T-helper 1 cell treated with Interleukin-12 subunit alpha and Interleukin-12 subunit beta and Interleukin-4 antibody, amounts not matched to agents 30 ng/mL and 1 ng/mL, for 36 hours (primary cell): ENCODE measurements at regions not wholly inside any gene's neighbourhood (a gene's known extent, or its start where the extent isn't known, plus 50 kb on each side); places are given as distances from the start of the nearest gene placed in this dataset.

Experiments
- intact Hi-C: fragments of 100-400 bp; cut with micrococcal nuclease; formaldehyde crosslinking; loops from one replicate; pipeline ENCODE4 v1.15.1; 2024

DNA sequence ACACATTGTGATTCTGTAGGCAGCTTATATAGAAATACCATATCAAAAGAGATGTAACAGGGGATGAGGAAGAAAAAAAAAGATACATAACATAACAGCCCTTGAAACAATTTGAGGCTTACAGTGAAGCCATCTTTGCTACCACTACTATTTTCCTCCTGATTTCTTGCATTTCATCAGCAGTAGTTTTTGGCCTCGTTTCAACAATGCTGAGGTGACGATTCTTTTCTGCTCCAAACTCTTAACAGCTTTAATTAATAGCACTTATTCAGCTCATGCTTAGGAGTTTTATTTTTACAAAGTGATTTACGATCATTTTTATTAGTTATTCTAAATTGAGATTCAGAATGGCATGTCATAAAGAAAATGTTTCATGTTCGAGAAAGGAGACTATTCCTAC is 163.2 kb downstream of the DCK start:
- intact Hi-C loops = no loop called here

DNA sequence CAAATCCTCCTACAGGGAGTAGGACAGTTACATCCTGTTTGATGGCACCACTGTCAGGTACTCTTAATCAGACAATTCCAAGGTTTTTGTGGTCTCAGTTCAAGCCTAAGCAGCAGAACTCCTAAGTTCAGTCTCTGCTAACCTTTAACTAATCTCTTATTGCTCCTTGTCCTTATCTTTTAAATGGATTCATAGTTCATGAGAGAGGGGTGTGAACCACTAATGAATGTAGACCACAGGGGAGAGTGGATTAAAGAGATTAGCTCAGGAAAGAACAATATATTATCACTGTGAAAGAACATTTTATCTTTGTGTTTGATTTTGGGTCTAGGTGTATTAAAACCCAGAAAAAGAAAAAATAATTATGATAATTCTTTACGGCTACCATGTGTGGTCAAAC is 168.9 kb downstream of the DCK start:
- intact Hi-C loops = no loop called here

DNA sequence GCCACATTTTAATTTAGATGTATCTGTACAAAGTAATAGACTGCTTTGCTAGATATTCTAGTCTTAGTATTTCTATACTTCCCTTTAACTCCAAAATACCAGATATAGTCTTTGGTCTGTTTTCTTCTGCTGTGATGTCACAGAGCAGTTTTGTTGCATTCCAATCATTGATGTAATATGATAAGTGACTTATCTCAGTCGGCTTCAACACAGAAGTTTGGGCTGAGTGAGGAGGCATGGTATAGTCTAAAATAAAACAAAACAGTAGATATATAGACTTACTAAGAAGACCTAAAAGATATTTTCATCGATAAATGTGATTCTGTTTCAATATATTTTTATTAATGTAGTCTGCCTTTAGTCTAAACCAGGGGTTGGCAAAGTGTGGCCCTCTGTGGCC is 169.9 kb downstream of the DCK start:
- intact Hi-C loops = no loop called here

DNA sequence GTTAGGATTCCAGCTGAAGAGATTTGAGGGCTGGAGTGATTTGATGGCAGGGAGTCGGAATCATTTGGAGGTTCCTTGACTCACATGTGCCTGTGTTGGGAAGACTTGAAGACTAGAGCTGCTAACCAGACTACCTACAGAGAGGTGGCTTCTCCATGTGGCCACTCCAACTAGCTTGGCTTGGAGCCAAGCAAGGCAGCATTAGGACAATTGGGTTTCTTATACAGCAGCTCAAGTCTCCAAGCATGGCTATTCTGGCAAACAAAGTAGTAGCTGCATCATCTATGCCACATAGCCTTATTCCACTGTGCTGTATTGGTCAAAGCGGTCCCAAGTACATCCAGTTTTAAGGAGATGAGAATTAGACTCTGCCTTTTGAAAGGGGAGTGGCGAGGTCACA is 171.7 kb upstream of the SLC4A4 start:
- intact Hi-C loops = no loop called here

DNA sequence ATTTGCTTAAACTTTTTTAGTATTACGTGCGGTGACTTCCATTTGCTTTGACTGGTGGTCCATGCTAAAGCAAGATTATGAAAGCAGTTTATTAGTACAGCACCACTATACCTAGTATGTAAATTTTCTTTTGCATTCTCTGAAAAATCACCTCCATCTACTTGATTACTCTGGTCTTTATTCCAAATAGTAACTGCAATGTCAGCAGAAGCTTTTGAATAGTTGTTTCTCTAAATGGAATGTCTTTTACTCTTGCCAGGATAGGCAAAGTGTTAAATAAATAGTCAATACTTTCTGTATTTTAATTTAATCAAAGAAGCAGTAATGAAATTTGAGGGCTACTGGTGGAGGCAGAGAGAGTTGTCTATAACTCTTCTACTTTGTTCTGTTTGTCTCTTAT is 167.2 kb upstream of the SLC4A4 start:
- intact Hi-C loops = no loop called here

DNA sequence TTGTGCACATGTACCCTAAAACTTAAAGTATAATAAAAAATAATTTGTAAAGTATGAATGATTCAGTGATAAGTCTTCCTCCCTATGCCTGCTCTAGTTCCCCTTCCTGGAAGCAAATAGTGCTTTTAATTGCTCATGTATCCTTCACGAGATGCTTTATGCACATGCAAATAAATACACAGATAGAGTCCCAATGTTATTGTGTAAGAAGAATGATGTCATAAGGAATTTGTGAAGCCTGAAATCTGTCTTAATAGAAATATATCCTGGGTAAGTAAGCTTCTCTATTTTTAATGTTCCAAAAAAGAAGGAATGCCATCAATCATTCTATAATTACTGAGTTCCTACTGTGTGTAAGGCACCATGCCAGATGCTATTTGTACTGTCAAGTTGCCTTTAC is 157.5 kb upstream of the SLC4A4 start:
- intact Hi-C loops = loop anchor here (10.0 kb wide), 1 partner anchor 187 kb away; the partner anchor contains the start of gene DCK

DNA sequence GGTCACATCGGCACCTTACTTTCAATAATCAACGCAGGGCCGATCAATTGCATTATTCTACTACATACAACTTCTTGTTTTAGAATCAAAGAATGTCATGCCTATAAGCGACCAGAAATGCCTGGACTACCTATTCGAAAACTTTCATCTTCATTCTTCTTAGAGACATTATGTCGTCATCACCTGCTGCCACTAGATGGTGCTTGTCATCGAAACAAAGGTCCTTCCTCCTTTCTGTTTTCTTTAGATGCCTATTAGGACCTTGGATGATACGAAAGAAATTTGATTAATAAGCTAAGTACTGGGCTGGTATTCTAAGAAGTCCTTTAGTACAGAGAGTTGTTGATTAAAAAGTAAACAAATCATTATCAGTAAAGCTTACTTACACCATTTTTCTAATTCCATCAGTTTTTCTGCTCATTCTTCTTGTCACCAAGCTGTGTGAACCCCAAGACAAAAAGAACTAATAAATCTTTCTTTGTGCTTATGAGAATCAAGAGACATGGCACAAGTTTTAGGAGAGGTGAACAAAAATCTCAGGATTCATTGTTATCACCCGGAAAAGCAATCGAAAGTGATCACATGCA is 154.5 kb upstream of the SLC4A4 start:
- intact Hi-C loops = loop anchor here (1.0 to 10.0 kb wide), 4 partner anchors 189 to 581 kb away; partner anchors contain the start of gene DCK

DNA sequence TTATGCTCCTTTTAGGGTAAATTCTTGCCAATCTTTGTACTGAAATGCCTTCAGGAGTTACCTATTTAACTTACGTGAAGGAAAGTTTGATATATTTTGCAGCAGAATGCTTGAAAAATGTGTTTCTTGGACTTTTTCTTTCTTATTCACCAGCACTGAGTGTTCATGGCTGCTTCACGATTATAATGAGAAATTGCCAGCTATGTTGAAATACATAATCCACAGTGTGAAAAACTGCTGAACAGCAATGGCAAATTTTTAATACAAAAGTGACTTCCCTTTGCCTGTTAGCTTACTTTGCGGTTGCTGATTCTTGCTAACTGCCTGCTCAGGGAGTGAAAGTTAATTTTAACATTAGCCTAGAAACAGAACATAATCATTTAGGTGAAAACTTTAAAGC is 153.8 kb upstream of the SLC4A4 start:
- intact Hi-C loops = loop anchor here (2.0 to 10.0 kb wide), 5 partner anchors 190 to 582 kb away; partner anchors contain the start of genes DCK and GRSF1

DNA sequence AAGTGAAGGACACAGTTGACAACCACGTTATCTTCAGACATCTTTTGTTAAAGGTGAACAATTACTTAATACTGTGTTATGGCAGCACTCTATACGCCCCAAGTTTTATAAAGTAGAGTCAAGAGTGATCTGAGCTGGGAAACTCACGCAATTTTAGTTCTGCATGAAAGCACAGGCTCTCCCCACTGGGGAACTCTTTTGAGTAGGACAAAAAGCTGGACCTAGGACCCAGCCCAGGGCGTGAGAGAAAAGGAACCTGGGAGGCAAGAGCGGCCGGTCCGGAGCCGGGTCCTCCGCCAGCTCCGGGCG is 152.6 kb upstream of the SLC4A4 start:
- intact Hi-C loops = loop anchor here (5.0 to 10.0 kb wide), 3 partner anchors 191 to 366 kb away; partner anchors contain the start of genes DCK and GRSF1

DNA sequence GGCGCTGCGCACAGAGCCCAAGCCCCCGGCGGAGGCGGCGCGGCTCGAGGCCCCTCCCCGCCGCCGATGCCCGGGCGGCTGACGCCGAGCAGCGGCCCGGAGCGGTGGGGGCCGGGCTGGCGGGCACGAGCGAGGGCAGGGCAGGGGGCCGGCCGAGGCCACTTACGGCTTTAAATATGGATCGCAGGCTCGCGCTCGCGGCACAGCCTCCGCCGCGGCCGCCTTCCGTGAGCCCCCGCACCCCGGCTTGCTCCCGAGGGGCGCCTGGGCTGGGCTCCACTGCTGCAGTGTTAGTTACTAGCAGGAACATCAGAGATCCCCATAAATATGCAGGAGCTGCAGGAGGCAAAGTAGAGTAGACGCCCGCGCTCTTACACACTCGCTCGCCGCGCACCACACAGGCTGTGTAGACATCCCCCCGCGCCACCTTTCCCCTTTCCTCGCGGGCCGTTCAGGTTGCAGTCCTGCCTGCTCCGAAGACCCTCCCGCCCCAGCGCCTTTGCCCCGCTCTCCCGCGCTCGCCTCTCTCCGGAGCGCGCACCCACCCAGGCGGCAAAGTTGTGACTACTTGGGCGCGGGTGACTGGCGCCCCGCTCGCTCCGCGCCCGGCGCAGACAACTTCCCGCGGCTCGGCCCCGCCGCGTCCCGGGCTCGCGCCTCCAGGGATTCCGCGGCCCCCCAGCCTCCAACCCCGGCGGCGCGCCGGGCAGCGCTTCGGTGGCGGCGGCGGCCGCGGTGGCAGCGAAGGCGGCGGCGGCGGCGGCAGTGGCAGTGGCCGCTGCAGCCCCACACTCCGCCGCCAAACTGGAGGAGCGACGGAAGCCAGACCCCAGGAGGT is 152.0 kb upstream of the SLC4A4 start:
- intact Hi-C loops = loop anchor here (5.0 to 10.0 kb wide), 3 partner anchors 192 to 366 kb away; partner anchors contain the start of genes DCK and GRSF1

DNA sequence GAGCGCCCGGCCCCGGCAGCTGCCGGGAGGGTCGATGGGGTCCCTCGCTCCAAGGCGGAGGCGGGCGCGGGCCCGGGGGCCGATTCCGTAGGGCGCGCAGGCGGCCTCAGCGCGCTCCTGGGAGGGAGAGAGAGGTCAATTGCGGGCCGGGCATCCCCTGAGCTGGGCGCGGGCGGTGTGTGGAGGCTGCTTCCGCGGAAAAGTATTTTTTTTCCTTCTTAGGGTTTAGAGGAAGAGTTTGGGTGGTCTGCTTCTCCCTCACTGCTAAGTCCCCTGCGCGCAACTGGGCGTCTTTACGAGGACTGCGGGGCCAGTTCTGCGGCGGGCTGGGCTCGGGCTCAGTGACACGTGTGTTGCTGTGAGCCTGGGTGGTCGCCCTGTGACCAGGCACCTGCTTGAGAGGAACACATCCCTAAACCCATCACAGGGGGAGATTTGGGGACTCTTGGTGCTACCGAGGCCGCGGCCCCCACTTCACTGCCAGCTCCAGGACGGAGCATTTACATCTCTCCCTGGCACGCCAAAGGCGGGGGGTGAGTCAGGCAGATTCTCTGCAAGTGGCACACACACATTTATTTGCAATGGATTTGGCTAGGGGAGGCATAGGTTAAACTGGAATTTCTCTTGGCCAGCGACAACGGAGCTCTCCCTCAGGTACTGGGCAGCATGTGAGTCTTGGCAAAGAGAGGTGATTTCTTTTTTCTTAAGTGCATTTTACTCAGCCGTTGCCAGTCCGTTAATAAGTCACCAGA is 151.2 kb upstream of the SLC4A4 start:
- intact Hi-C loops = loop anchor here (5.0 to 10.0 kb wide), 3 partner anchors 193 to 365 kb away; partner anchors contain the start of genes DCK and GRSF1

DNA sequence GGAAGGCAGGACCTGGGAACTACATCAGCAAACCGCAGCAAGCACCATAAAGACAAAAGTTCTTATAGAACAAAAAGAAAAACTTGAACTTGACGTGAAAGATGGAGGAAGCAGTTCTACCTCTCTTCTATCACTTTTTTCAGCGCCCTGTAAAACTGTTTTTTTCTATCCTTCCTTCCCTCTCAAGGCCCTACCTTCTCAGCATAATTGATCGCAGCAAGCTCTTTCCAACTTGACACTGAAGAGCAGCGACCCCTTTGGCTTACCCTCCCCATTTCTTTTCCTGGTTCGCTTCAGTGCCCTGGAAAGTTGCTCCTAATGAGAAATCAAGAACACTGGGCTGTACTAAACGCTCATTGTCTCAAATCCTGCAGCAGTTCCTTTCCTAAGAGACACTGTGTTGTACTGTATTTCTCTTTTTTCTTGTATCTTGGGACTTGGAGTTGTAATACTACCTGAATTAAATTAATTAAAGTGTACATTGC is 150.6 kb upstream of the SLC4A4 start:
- intact Hi-C loops = loop anchor here (5.0 to 10.0 kb wide), 3 partner anchors 193 to 364 kb away; partner anchors contain the start of genes DCK and GRSF1

DNA sequence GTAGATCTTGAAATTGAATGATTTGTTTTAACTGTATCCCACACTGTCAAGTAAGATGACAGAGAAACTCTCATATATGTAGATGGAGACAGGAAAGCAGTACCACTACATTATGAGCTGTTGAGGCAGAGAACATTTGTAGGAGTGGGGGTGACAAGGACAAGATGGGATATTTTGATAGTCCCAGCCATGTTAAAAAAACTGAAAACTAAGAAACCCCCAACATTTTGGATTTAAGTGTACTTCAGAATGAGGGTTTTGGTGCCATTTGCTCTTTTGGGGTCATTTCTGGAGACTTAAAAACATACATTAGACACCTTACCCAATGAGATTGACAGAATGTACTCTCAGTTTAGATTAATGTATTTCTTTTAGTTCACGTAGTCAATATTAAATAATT is 149.9 kb upstream of the SLC4A4 start:
- intact Hi-C loops = loop anchor here (5.0 to 10.0 kb wide), 3 partner anchors 194 to 363 kb away; partner anchors contain the start of genes DCK and GRSF1

DNA sequence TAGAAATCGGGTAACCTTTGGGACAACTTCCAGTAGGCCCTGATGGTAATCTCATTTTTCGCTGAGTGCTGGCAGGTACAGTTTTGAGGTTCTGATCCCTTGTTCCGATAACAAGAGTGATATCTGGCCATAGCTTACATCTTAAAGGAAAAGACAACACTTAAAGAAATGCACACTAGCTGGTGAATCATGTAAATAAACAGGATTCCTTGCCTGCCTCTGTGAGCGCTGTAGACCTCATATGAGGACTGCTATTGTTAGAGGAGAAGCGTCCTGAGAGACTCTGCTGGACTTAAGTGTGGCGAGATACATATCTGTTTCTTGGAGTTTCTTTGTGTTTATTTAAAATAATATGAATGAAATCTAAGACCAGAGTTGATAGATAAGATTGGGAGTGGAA is 149.3 kb upstream of the SLC4A4 start:
- intact Hi-C loops = loop anchor here (5.0 to 10.0 kb wide), 3 partner anchors 195 to 363 kb away; partner anchors contain the start of genes DCK and GRSF1

DNA sequence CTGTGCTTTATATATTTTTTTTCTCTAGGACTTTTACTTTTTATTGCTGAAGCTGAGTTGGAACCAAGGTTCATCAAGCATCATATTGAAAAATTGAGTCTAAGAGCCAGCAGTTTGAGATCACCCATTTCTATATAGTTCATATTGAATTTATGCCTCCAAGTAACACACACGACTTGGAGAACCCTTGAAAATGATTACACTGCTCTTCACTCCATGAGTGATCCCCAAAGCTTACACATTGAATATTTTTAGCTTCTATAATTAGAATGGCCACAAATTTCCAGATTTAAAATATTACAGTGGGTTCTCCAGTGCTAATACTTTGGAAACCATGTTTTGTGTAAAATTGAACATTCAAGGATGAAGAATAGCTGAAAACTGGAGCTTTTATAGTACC is 144.4 kb upstream of the SLC4A4 start:
- intact Hi-C loops = no loop called here

DNA sequence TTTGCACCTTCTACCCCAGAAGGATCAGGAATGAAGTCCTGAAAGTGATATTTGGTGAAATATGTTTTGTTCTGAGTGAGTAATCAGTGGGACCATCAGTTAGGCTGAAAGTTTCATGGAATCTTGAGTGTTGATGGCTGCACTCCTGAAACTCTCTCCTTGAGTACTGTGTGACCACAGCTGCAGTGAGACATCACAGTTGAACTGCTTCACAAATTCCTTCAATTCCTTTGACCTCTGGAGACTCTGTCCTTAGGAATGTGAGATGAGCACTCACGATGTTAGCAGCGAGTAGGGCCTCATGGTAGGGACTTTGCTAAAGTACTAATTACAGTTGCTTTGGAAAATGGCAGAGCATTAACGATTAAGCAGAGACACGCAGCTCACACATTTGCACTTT is 142.9 kb upstream of the SLC4A4 start:
- intact Hi-C loops = no loop called here

DNA sequence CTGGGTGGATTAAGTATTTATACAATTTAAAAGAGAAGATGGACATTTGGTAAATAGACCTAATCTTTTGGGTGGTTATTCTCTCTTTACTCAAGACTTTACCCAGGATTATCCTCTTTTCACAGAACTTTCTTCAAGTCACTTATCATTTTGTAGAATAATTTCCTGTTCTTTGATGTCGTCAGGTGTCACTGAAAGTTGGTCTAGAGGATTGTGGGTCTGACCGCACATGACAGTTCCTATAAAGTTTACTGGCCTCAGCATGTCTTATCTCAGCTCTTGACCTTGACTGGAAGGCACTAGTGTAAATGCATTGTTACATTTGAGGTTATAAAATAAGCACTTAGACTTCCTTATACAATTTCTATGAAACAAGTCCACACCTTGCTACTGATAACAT is 139.9 kb upstream of the SLC4A4 start:
- intact Hi-C loops = no loop called here

DNA sequence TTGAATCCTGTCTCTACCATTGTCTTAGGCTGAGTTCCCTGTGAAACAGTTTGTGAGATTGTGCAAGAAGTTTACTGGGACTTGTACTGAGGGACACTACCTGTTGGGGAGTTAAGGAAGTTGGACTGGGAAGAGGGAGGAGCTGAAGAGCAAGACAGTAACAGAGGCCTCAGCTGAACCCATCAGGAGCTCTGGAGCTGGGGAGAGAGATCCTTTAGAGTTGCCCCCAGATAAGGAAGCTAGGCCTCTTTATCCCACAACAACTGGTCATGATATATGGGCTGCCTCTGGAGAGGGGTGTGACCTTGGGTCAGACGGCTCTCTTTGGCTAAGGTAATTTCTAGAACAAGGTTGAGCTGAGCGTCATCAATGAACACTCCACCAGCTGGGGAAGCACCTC is 137.8 kb upstream of the SLC4A4 start:
- intact Hi-C loops = no loop called here

DNA sequence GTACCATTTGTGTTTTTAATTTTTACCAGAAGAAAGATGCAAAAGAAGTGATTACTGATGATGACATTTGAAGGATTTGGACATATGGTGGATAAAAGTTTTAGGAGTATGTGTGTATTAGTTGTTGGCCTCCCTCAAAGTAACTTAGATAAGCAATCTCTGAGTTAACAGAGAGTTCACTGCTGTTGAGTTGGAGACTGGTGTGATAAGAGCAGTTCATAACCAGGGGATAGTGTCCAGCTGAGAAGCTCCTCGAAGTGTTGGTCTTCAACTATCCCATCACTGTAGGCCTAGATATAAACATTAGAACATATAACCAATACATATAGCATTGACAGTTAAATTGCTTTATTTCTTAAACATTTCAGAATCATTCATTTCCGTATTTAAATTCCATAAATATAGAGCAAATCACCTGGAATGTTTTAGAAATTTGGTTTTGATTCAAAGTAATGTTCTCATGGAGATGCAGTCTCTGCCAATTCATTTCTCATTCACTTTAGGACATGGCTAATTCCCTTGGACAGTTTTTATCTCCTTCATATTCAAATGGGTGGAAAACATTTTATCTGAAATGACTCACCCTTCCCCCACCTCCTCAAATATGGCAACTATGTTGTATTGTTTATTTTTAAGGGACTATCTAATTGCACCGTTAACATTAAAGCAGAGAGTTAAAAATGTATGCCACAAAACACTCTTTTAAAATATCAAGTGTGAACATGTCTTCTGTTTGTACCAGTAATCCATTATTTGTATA is 136.8 kb upstream of the SLC4A4 start:
- intact Hi-C loops = no loop called here

DNA sequence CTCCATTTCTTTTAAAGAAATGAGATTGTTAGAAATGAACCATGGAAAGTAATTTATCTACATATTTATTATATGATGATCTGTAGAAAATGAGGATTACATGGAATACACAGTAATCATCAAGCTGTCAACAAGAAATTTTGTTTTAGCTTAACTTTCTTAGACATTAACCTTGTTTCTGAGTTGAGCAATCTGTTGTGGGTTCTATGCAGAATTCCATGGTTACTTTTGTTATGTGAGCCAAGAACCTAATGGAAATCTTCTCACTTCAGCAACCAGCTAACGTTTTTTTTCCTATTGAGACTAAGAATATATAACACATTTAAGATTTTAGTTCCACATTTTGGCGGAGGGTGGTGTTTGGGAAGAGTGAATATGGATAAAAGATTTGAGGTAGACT is 136.1 kb upstream of the SLC4A4 start:
- intact Hi-C loops = no loop called here

DNA sequence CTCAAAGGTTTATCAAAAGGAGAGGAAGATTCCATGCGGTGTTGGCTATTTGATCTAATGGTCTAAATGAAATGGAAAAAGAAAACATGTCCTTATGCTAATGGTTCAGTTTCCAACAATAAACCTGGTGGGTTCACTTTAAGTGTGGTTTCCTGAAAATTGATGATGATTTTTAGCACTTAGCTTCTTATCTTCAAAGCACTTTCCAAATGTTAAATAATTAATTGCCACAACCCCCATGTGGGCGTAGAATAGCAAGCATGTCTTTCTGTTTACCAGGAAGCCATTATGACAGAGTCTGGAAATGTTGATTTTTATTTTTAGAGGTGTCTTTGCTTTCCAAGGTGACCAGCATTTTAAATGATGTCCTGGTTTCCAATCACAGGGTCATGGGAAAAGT is 134.8 kb upstream of the SLC4A4 start:
- intact Hi-C loops = no loop called here
